Upper lobe of left lung (tissue), 4 donors: ENCODE measurements at regions not wholly inside any gene's neighbourhood (a gene's known extent, or its start where the extent isn't known, plus 50 kb on each side); places are given as distances from the start of the nearest gene placed in this dataset.

Experiments used
- CTCF ChIP-seq, 6 experiments: fragments of 450-650 bp in 4 of 6; fragments of 200-600 bp in 2 of 6; sonication (generic) in 2 of 6; IDR thresholded peaks; one replicate each; pipeline ENCODE4 v1.5.1; 2016 to 2019; ENCODE audit warnings: antibody characterized with exemption in 6 of 6
- EP300 ChIP-seq, 4 donors: sonication (generic); formaldehyde crosslinking; IDR thresholded peaks; one replicate each; pipeline ENCODE4 v1.5.1; 2017; ENCODE audit warnings: antibody characterized with exemption in 4 of 4, control low read depth in 2 of 4
- POLR2A ChIP-seq, 4 donors: fragments of 450-650 bp; IDR thresholded peaks; one replicate each; pipeline ENCODE4 v1.5.1; 2016 to 2017; ENCODE audit warnings: antibody characterized with exemption in 4 of 4, mild to moderate bottlenecking in 2 of 4

- no peak for TF ChIP-seq EP300 (IDR thresholded peaks at IDR 0.05)
- TF ChIP-seq POLR2A (IDR thresholded peaks at IDR 0.05), result no peak
- TF ChIP-seq CTCF (IDR thresholded peaks at IDR 0.05), result no peak
Observed at GRCh38 chr16:87150681-87151280, 166.4 kb downstream of the C16orf95 start.
